Inflammatory macrophage (primary cell): ENCODE measurements at regions not wholly inside any gene's neighbourhood (a gene's known extent, or its start where the extent isn't known, plus 50 kb on each side); places are given as distances from the start of the nearest gene placed in this dataset.

Experiments used
- DNase-seq, 2 donors: peaks; one replicate each; pipeline ENCODE4 v3.0.0-alpha.2; 2020 to 2022

- DNase-seq = no peak
Observed at GRCh38 chr6:133697666-133698065, 191.2 kb upstream of the TCF21 start.

- no peak for DNase-seq
Observed at GRCh38 chr6:133698272-133698671, 190.6 kb upstream of the TCF21 start.

DNA sequence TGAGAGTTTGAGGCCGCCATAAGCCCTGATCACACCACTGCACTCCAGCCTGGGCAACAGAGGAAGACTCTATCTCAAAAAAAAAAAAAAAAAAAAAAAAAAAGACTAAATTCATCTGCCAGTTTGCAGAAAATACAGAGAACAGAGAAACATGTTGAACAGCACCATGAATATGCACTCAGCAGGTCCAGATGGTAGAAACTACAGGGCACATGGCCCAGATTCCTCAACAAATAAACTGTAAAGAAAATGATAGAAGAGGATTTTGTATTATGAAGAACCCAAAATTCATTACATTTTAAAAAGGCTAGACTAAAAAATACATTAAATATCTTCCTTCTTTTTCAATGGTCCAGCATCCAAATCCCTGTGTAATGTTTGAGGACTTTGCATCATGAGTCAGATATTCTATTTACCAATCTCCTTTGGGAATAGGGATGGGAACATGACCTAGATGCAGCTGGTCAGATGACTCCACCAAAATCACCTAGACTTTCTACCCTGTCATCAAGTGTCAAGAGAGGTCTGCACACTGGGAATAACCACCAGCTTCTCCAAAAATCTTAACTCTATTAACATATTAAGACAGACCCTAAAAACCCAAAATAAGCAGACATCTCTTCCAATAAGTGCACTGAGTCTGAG, 189.1 kb upstream of the TCF21 start:
- no peak for DNase-seq

GRCh38 chr6:133701633-133702331, 187.1 kb upstream of the TCF21 start:
- no peak for DNase-seq

DNA sequence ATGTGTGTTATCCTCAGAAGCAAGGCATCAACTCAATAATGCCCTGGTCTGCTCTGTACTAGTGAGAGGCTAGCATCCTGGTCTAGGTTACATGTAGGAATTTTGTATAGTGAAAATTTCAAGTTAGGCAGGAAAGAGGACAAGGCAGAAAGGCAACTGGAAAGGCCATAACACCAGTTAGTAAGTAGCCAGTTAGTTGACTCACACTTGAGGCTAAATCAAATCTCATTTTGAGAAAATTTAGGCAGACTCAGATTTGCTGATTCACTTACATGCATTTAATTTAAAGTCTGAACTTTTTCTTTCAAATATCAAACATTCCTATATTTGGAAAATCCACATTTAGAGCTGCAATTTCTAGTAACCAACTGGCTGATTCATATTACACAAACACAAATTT, 184.5 kb upstream of the TCF21 start:
- DNase-seq = no peak

DNA sequence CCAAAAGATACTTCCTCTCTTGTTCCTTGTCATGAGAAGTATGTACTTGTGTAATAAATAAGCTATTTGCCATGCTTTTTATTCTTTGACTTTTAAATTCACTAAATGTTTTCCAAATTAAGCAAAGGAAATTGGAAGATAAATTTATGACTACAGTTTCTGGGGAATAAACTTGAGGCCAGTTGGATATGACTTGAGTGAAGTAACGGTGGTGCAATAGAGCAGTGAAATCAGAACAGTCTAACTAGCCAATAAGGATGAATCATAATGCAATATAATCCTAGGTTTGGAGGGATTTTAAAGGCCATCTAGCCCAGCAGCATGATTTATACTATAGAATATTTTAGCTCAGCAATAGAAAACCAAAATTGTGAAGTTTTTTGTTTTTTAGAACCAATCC, 183.8 kb upstream of the TCF21 start:
- DNase-seq = no peak

DNA sequence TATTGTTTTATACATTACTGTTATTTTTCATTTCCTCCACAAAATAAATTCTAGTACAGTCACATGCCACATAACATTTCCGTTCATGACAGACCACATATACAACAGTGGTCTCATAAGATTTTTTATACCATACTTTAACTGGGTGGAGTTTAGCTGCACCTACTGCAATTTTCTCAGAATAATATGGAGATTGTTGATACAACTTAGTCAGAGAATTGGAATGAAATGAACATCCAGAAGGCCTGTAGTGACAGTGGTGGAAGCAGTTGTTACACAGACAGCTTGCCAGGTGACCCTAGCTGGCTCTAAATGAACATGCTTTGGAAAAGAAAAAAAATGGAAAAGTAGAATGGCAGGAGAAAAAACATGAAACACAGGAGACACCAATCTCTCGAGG, 183.2 kb upstream of the TCF21 start:
- no peak for DNase-seq

DNA sequence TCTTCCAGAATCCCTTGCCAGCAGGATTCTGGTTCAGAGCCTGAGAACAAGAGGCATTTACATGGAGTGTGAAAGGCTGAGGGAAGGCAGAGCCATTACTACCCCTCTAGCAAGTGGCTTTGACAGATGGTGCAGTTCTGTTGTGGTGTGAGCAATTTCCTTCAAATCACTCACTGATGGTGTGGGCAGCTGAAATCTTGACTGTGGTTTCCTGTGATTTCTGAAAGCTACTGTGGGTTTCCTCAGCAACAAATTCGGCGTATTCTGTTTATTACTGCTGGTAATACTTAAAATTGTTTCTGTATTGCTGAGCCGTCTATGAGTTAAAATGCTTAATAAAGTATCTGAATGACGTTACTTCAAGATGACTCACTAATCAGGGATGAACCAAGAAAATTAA, 181.5 kb upstream of the TCF21 start:
- DNase-seq = no peak

DNA sequence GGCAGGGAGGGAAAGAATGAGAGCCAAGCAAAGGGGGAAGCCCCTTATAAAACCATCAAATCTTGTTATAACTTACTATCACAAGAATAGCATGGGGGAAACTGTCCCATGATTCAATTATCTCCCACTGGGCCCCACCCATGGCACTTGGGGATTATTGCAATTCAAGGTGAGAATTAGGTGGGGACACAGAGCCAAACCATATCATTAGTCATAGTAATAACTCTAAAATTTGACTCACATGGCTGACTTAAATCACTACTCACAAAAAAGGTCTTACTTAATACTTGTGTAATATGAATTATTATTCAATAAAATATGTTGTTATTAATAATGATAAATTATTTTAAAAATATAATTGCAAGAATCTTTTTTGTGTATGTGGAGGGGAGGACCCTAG, 178.1 kb upstream of the TCF21 start:
- no peak for DNase-seq

DNA sequence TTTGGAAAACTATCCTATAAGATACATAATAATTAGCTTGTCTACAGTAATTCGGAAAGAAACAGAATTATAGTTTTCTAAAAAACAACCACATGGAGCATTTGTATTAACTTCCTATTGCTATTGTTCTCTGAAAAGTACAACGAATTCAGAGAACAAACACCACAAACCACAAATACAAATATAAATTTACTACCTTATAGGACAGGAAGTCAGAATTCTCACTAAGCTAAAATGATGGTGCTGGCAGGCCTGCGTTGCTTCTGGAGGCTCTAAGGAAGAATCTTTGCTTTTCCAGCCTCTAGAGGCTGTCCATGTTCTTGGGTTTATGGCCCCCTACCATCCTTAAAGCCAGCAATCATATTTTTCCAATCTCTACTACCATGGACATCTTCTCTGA, 173.6 kb upstream of the TCF21 start:
- DNase-seq = no peak

DNA sequence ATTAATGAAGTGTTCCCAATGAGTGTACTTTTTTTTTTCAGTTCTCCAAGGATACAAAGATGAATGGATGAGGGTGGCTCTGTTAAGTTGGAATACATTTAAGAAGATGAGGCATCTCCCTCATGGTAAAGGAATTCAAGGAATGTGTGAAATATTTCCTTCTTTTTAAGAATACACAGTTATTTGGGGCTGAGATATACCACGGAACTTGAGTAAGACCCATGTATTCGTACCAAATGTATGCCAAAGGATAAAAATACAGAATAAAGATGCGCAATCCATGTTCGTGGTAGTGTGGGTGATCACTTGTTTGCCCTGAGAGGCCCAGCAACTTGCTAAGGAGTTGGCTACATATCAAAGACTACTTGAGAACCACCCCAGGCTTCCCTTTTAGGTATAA, 164.2 kb upstream of the TCF21 start:
- no peak for DNase-seq

DNA sequence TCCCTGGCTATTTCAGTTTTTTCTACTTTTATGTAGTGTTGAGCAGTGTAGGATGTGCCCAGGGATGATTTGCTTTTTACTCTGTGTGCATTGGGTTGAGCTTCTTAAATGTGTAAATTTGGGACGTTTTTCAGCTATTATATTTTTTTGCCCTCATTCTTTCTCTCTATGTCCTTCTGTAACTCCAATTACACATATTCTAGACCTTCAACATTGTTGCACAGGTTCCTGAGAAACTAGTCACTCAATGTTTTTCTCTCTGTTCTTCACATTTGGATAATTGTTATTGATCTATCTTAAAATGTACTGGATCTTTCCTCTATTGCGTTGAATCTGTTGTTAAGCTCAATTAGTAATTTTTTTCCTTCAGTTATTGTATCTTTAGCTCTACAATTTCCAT, 162.7 kb upstream of the TCF21 start:
- DNase-seq = no peak

DNA sequence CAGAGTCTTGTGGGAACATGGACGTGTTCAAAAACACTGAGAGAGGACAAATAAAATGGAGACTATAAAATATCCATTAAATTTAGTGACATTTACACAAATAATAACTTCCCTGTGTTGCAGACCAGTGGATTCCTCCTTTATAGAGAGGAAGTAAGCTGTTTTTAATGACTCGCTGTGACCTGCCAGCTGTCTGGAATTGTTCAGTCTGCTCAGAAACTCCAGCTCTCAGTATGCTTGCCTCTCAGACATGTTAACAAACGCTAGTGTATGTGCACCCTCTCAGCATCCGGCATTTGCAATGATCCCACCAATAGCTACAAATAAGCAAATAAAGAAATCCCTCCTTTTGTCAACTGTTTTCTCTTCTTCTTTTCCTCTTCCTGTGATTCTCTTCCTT, 158.0 kb upstream of the TCF21 start:
- DNase-seq = no peak

- DNase-seq = no peak
Observed at GRCh38 chr6:133740218-133740617, 148.7 kb upstream of the TCF21 start.

DNA sequence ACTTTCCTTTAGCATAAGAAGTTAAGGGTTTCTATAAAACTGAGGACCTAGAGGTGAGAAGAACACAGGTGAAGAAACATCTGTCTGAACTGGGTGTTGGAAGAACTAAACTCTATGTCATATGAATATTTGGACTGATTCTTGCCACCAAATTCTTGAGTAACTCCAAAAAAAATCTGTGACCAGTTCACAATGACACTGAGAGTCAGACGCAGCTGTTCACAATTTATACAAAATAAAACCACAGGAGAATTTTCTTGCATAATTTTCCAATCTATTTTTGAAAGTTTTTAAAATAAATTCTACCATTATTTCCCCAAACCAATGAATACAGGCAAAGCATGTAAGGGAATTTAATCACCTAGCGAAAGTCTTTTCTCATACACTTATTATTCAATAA, 148.1 kb upstream of the TCF21 start:
- no peak for DNase-seq

DNA sequence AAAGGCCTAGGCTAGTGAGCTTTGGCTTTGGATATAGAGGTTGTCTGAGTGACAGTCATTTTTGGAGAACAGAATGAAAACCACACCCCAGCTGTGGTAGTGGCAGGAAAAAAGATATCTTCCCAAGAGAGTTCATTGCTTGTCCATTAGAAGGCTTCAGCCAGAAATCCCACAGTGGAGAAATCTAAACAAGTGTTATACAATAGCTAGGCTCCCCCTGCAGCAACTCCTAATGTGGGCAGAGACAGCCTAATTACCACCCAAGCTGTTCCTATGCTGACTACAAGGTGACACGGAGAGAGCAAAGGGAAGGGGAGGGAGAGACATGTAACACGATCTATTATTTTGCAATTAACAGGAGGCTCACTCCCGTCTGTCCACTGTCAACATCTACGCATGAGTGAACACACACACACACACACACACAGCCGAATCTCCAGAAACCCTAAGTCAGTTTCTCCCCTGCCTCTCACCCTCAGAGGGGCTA, 147.5 kb upstream of the TCF21 start:
- DNase-seq = no peak

DNA sequence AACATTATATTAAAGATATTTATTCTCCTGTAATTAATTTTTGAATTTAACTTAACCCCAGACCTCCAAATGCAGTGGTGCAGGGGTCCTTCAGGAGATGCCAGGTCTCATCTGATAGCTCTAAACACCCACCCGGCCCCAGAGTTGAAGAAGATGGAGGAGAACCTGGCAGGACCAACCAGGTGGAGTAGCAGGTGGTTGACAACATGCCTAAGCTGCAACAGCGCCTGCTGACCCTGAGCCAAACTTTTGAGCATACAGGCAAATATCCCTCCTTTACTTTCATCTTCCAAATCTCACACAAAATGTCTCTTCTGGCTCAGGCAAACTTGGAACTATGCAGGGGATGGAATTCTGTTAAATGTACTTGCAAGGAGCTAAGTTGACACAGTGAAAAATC, 145.3 kb upstream of the TCF21 start:
- no peak for DNase-seq

DNA sequence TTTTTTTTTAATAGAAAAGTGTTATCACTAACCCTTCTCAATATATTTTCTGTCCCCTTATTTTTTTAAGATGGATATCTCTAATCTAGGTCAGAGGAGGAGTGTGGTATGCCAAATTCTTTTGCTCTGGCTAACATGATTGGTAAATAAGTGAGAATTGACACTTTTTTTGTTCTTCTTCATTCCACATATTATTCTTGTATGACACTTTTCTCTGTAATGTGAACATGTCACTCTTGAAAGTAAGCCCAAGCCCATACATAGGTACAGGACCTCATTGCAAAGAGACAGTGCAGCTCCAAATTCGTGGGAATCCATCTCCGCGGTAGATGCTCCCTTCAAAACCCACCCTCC, 142.5 kb upstream of the TCF21 start:
- DNase-seq = no peak

DNA sequence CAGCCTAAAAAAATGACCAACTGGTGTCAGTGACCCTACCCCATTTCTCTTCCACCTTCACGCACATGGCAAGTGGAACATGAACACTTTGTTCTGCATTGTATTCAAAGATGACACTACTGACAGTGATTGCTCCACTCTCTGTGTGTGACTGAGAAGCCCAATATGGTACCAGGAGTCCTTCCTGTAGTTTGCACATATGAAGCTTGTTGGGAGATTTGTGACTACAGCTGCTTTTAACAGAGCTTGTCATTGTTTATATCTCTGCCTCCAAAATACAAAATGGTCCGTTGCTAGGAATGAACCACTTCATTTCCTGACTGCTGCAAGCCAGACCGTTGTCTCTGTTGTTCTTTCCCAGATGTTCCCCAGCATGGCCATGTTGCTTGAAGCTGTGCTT, 140.3 kb upstream of the TCF21 start:
- no peak for DNase-seq

- DNase-seq = no peak
Observed at GRCh38 chr6:133749427-133749826, 139.5 kb upstream of the TCF21 start.

GRCh38 chr6:133752129-133752528, 136.8 kb upstream of the TCF21 start:
- DNase-seq = no peak

DNA sequence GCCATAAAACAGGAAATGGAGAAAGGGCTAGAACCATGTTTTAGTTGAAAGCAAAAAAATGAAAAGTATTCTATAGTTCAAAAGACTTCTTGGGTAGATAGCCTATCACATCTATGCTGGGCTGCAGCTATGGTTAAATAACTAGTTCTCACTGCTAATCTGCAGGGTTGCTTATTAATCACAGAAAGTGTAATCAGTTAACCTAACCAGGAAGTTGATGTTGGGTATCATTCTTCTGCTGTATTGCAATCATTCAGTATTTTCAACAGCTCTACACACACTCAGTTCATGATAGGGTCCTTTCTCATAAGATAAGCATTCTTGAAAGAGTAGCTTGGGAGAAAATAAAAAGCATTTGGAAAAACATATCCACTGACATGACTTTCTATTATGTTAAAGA, 135.2 kb upstream of the TCF21 start:
- DNase-seq = no peak

GRCh38 chr6:133754298-133754697, 134.6 kb upstream of the TCF21 start:
- DNase-seq = no peak

DNA sequence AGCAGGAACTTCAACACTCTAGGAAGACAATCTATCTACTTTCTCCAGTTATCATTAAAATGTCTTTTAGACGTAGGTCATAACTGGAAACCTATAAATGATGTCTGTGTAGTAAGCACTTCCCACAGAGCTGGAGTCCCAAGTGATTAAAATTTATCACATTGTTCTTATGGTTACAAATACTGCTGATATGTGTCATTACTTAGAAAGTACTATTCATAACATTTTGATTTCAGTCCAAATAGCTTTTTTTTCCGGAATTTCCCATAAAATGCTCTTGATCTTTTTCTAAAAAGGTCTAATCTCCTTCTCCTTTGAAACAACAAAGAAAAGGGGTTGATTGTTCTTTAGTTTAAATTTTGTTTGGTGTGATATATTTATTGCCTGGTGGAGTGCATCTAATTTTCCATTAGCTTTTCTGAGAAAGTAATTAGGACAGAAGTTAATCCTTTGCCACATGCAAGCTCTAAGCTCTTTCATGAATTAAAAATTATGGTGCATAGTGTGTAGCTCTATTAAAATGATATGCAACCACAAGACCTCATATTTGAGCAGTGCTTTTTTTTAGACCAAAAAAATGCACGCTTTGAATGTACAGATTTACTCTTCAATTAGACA, 132.7 kb upstream of the TCF21 start:
- no peak for DNase-seq
